HCT116 (cell line): ENCODE measurements at regions not wholly inside any gene's neighbourhood (a gene's known extent, or its start where the extent isn't known, plus 50 kb on each side); places are given as distances from the start of the nearest gene placed in this dataset.

Source experiments
- ATAC-seq: fragments of 200-7000 bp; cut with Tn5 transposase; 2 replicates; pipeline ENCODE4 v1.9.1; 2020; ENCODE audit warnings: mild to moderate bottlenecking, moderate library complexity
- BruUV-seq: library from RNA; stranded (reverse); fragments of 400-500 nt; replicated peaks from 2 replicates; lab custom pipeline; 2021; lab: Mats Ljungman, UMichigan
- CTCF ChIA-PET: fragments of 300-600 bp; sonication (Branson Sonifier 250); formaldehyde crosslinking; loops from one replicate; lab custom pipeline; 2021; ENCODE audit warnings: antibody characterized with exemption; lab: Charles Lee
- POLR2A ChIA-PET: fragments of 300-600, 350-600 bp; sonication (Branson Sonifier 250); formaldehyde crosslinking; loops from one replicate; lab custom pipeline; 2021; ENCODE audit warnings: antibody characterized with exemption; lab: Charles Lee
- RAD21 ChIA-PET, 2 experiments: fragments of 300-600 bp; sonication (Branson Sonifier 250); formaldehyde crosslinking; loops; one replicate each; lab custom pipeline; 2023; ENCODE audit warnings: low total read pairs in 2 of 2; ENCODE audit not compliant: uncharacterized antibody in 2 of 2, unreplicated experiment in 2 of 2, low non-redundant PET in 1 of 2; lab: Charles Lee
- DNase-seq: peaks from one replicate; pipeline ENCODE4 v3.0.0-alpha.2; 2010; ENCODE audit warnings: low read depth, low spot score
- H2AFZ ChIP-seq: fragments of 200-600 bp; shearing (Covaris generic), sonication (generic); 2 replicates; pipeline ENCODE4 v1.6.1; 2017; ENCODE audit warnings: low read depth, mixed run types, mixed read lengths, antibody characterized with exemption, low read length; ENCODE audit not compliant: poor library complexity, severe bottlenecking
- H3K27ac ChIP-seq: 2 replicates; pipeline ENCODE4 v1.5.1; 2012; ENCODE audit warnings: low read depth, low read length
- H3K27me3 ChIP-seq: fragments of 200-600 bp; sonication (generic); 2 replicates; pipeline ENCODE4 v1.6.1; 2016; ENCODE audit warnings: mixed run types, low read length, mixed read lengths; ENCODE audit not compliant: insufficient read depth
- H3K36me3 ChIP-seq, 2 experiments: fragments of 200-500 bp in 1 of 2; fragments of 200-600 bp in 1 of 2; sonication (Bioruptor generic) in 1 of 2; sonication (generic) in 1 of 2; 2 replicates each; pipeline versions ENCODE4 v1.5.1 to v1.6.1; 2014 to 2016; ENCODE audit warnings: low read length in 2 of 2, inconsistent platforms in 1 of 2, mixed read lengths in 1 of 2, mixed run types in 1 of 2; ENCODE audit not compliant: insufficient read depth in 2 of 2, control insufficient read depth in 1 of 2
- H3K4me1 ChIP-seq, 2 experiments: fragments of 200-600 bp in 1 of 2; sonication (generic) in 1 of 2; 2 replicates each; pipeline versions ENCODE4 v1.5.1 to v1.6.1; 2012 to 2017; ENCODE audit warnings: low read length in 2 of 2, inconsistent platforms in 1 of 2, mild to moderate bottlenecking in 1 of 2, mixed read lengths in 1 of 2, mixed run types in 1 of 2, moderate library complexity in 1 of 2; ENCODE audit not compliant: insufficient read depth in 2 of 2, control insufficient read depth in 1 of 2
- H3K4me2 ChIP-seq: fragments of 200-600 bp; sonication (generic); 2 replicates; pipeline ENCODE4 v1.6.1; 2017; ENCODE audit warnings: mixed run types, low read length, mixed read lengths
- H3K4me3 ChIP-seq, 2 experiments: fragments of 200-600 bp in 1 of 2; sonication (generic) in 1 of 2; replicated peaks in 1 of 2; 2 replicates each; pipeline ENCODE4 v1.5.1; 2011 to 2016; ENCODE audit warnings: low read length in 2 of 2, control low read depth in 1 of 2, low read depth in 1 of 2, mild to moderate bottlenecking in 1 of 2, mixed read lengths in 1 of 2, mixed run types in 1 of 2
- H3K79me2 ChIP-seq: fragments of 200-600 bp; sonication (generic); 2 replicates; pipeline ENCODE4 v1.6.1; 2017; ENCODE audit warnings: mild to moderate bottlenecking, mixed run types, low read length, moderate library complexity, mixed read lengths; ENCODE audit not compliant: insufficient read depth
- H3K9ac ChIP-seq: fragments of 200-600 bp; sonication (generic); 2 replicates; pipeline ENCODE4 v1.6.1; 2016; ENCODE audit warnings: low read length, mixed read lengths
- H3K9me2 ChIP-seq: fragments of 200-600 bp; sonication (generic), shearing (Covaris generic); 2 replicates; pipeline ENCODE4 v1.6.1; 2017; ENCODE audit warnings: mixed run types, mild to moderate bottlenecking, moderate library complexity; ENCODE audit not compliant: insufficient read depth
- H3K9me3 ChIP-seq, 2 experiments: fragments of 200-500 bp in 1 of 2; fragments of 200-600 bp in 1 of 2; sonication (Bioruptor generic) in 1 of 2; sonication (generic) in 1 of 2; 2 replicates each; pipeline ENCODE4 v1.6.1; 2014 to 2017; ENCODE audit warnings: low read length in 2 of 2, mixed read lengths in 2 of 2, inconsistent platforms in 1 of 2, low read depth in 1 of 2, mild to moderate bottlenecking in 1 of 2, mixed run types in 1 of 2, moderate library complexity in 1 of 2; ENCODE audit not compliant: control insufficient read depth in 1 of 2, insufficient read depth in 1 of 2
- H4K20me1 ChIP-seq: fragments of 200-600 bp; sonication (generic), shearing (Covaris generic); 2 replicates; pipeline ENCODE4 v1.6.1; 2017; ENCODE audit warnings: mixed run types, mild to moderate bottlenecking, moderate library complexity; ENCODE audit not compliant: insufficient read depth
- ATF3 ChIP-seq: IDR thresholded peaks from 2 replicates; pipeline ENCODE4 v1.6.1; 2012
- CBX3 ChIP-seq: IDR thresholded peaks from 2 replicates; pipeline ENCODE4 v1.6.1; 2012; ENCODE audit warnings: low read depth
- EZH2phosphoT487 ChIP-seq: fragments of 200-600 bp; IDR thresholded peaks from 2 replicates; pipeline ENCODE4 v1.6.1; 2018; ENCODE audit warnings: antibody characterized with exemption, borderline replicate concordance
- FOSL1 ChIP-seq: IDR thresholded peaks from 2 replicates; pipeline ENCODE4 v1.6.1; 2012; ENCODE audit warnings: low read depth
- JUND ChIP-seq: IDR thresholded peaks from 2 replicates; pipeline ENCODE4 v1.6.1; 2012
- MAX ChIP-seq: IDR thresholded peaks from 2 replicates; pipeline ENCODE4 v1.6.1; 2012
- POLR2A ChIP-seq: IDR thresholded peaks from 2 replicates; pipeline ENCODE4 v1.7.0; 2011; ENCODE audit warnings: borderline replicate concordance; ENCODE audit not compliant: insufficient read depth, insufficient read length; ENCODE audit errors: extremely low read depth
- POLR2AphosphoS5 ChIP-seq: IDR thresholded peaks from 2 replicates; pipeline ENCODE4 v1.6.1; 2011; ENCODE audit warnings: mild to moderate bottlenecking, low read depth, low read length, moderate library complexity
- RAD21 ChIP-seq: IDR thresholded peaks from 2 replicates; pipeline ENCODE4 v1.6.1; 2012; ENCODE audit warnings: low read depth, mild to moderate bottlenecking
- SIN3A ChIP-seq: IDR thresholded peaks from 2 replicates; pipeline ENCODE4 v1.6.1; 2012; ENCODE audit warnings: low read depth
- SP1 ChIP-seq: IDR thresholded peaks from 2 replicates; pipeline ENCODE4 v1.6.1; 2012; ENCODE audit warnings: low read depth
- SRF ChIP-seq: IDR thresholded peaks from 2 replicates; pipeline ENCODE4 v1.6.1; 2012; ENCODE audit warnings: low read depth
- YY1 ChIP-seq: IDR thresholded peaks from 2 replicates; pipeline ENCODE4 v1.6.1; 2011; ENCODE audit warnings: low read length, low read depth, moderate library complexity, mild to moderate bottlenecking; ENCODE audit not compliant: insufficient replicate concordance; ENCODE audit errors: extremely low read depth
- ZFX ChIP-seq: fragments of 450-650 bp; IDR thresholded peaks from 2 replicates; pipeline ENCODE4 v1.6.1; 2017
- intact Hi-C: fragments of 100-400 bp; cut with micrococcal nuclease; formaldehyde crosslinking; loops from 2 replicates; pipeline ENCODE4 v1.10.0; 2022

- Histone ChIP-seq H3K4me2 (no peak overlapping the region), H3K9me3 (peaks cover 7 to 15% of the 10 kb centered on the region in 2 experiments; a peak in 2 of 4 replicates), H3K4me1 (no peaks in the 10 kb centered on the region), H3K27me3 (no peaks in the 10 kb centered on the region), H4K20me1 (no peaks in the 10 kb centered on the region), H3K27ac (no peak overlapping the region), H3K4me3 (no peak overlapping the region), H2AFZ (no peak overlapping the region), H3K9ac (no peak overlapping the region), H3K36me3 (no peaks in the 10 kb centered on the region), H3K79me2 (no peaks in the 10 kb centered on the region), H3K9me2 (no peaks in the 10 kb centered on the region)
- CTCF ChIA-PET = no interaction called here
- no TSS peak for BruUV-seq
- DNase-seq (no peak), ATAC-seq (no peak)
- no peak for TF ChIP-seq SIN3A
- TF ChIP-seq ZFX = no peak
- TF ChIP-seq FOSL1 = no peak
- TF ChIP-seq YY1 = no peak
- no peak for TF ChIP-seq SRF
- TF ChIP-seq EZH2phosphoT487 = no peak
- RAD21 ChIA-PET = no interaction called here
- intact Hi-C loops = no loop called here
- POLR2A ChIA-PET = no interaction called here
Observed at GRCh38 chr3:35383719-35384555, 255.4 kb upstream of the ARPP21 start.

- Histone ChIP-seq H3K9me2 (no peaks in the 10 kb centered on the region), H3K9ac (no peak overlapping the region), H3K27me3 (no peaks in the 10 kb centered on the region), H3K4me2 (no peak overlapping the region), H3K27ac (no peak overlapping the region), H3K36me3 (no peaks in the 10 kb centered on the region), H3K9me3 (peaks cover 7 to 15% of the 10 kb centered on the region in 2 experiments; a peak in 2 of 4 replicates), H3K79me2 (no peaks in the 10 kb centered on the region), H3K4me3 (no peak overlapping the region), H4K20me1 (no peaks in the 10 kb centered on the region), H2AFZ (no peak overlapping the region), H3K4me1 (no peaks in the 10 kb centered on the region)
- ATAC-seq (no peak), DNase-seq (no peak)
- TF ChIP-seq MAX = no peak
- TF ChIP-seq SRF = no peak
- TF ChIP-seq SP1 = no peak
- TF ChIP-seq POLR2AphosphoS5 = no peak
- no peak for TF ChIP-seq ATF3
- no peak for TF ChIP-seq CBX3
- no peak for TF ChIP-seq SIN3A
- no peak for TF ChIP-seq JUND
- no peak for TF ChIP-seq POLR2A
- TF ChIP-seq RAD21 = no peak
- ChIA-PET POLR2A (no interaction called here), RAD21 (no interaction called here), CTCF (no interaction called here)
- intact Hi-C loops = no loop called here
- no TSS peak for BruUV-seq
Observed at GRCh38 chr3:35385271-35385670, 254.1 kb upstream of the ARPP21 start.
